HEK293T (cell line): ENCODE measurements at regions not wholly inside any gene's neighbourhood (a gene's known extent, or its start where the extent isn't known, plus 50 kb on each side); places are given as distances from the start of the nearest gene placed in this dataset.

Source experiments
- ELF4 ChIP-seq: fragments of 450-650 bp; IDR thresholded peaks from 2 replicates; pipeline ENCODE4 v1.6.1; 2017; ENCODE audit warnings: antibody characterized with exemption
- L3MBTL2 ChIP-seq: fragments of 450-650 bp; conservative IDR thresholded peaks from 2 replicates; pipeline ENCODE4 v1.6.1; 2016; ENCODE audit warnings: mild to moderate bottlenecking
- NFRKB ChIP-seq: fragments of 450-650 bp; IDR thresholded peaks from 2 replicates; pipeline ENCODE4 v1.6.1; 2016; ENCODE audit warnings: mild to moderate bottlenecking, moderate library complexity
- SP1 ChIP-seq: fragments of 450-650 bp; IDR thresholded peaks from 2 replicates; pipeline ENCODE4 v1.6.1; 2017
- SUZ12 ChIP-seq: fragments of 450-650 bp; IDR thresholded peaks from 2 replicates; pipeline ENCODE4 v1.6.1; 2016; ENCODE audit warnings: mild to moderate bottlenecking
- TF ChIP-seq, protein P1 (sequence below): fragments of 450-650 bp; IDR thresholded peaks from 2 replicates; pipeline ENCODE4 v1.6.1; 2016

DNA sequence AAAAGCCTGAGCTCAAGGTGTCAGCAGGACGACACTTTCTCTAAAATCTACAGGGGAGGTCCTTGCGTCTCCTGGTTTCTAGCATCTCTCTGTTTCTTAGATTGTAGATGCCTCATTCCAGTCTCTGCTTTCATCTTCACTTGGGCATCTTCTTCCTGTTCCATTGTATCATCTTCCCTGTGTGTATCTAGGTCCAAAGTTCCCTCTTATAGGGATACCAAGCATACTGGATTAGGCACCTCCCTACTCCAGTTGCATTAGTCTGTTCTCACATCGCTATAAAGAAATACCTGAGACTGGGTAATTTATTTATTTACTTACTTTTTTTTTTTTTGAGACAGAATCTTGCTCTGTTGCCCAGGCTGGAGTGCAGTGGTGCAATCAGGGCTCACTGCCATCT lies 91.3 kb upstream of the ABCC4 start:
- TF ChIP-seq SP1 (no peak), NFRKB (no peak), L3MBTL2 (no peak), SUZ12 (no peak), ELF4 (no peak)
- TF ChIP-seq, protein P1, sequence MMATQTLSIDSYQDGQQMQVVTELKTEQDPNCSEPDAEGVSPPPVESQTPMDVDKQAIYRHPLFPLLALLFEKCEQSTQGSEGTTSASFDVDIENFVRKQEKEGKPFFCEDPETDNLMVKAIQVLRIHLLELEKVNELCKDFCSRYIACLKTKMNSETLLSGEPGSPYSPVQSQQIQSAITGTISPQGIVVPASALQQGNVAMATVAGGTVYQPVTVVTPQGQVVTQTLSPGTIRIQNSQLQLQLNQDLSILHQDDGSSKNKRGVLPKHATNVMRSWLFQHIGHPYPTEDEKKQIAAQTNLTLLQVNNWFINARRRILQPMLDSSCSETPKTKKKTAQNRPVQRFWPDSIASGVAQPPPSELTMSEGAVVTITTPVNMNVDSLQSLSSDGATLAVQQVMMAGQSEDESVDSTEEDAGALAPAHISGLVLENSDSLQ, result no peak
